GM23338 (cell line): ENCODE measurements at regions not wholly inside any gene's neighbourhood (a gene's known extent, or its start where the extent isn't known, plus 50 kb on each side); places are given as distances from the start of the nearest gene placed in this dataset.

Experiments used
- ATAC-seq: fragments of 200-7000 bp; cut with Tn5 transposase; 3 replicates; pipeline ENCODE4 v1.9.1; 2020
- DNase-seq: peaks from one replicate; pipeline ENCODE4 v3.0.0-alpha.2; 2015; ENCODE audit warnings: low spot score
- H2AFZ ChIP-seq: fragments of 200-600 bp; sonication (generic); 2 replicates; pipeline ENCODE4 v1.8.0; 2016; ENCODE audit warnings: antibody characterized with exemption, mild to moderate bottlenecking, moderate library complexity
- H3F3A ChIP-seq: fragments of 200-600 bp; sonication (generic); replicated peaks from 2 replicates; pipeline ENCODE4 v1.8.0; 2017; ENCODE audit warnings: antibody characterized with exemption, mixed run types, low read depth
- H3K27ac ChIP-seq: fragments of 200-600 bp; sonication (generic); 2 replicates; pipeline ENCODE4 v1.6.1; 2016; ENCODE audit warnings: low read depth
- H3K27me3 ChIP-seq: fragments of 200-600 bp; sonication (generic); 2 replicates; pipeline ENCODE4 v1.8.0; 2016; ENCODE audit warnings: mild to moderate bottlenecking, mixed run types, moderate library complexity; ENCODE audit not compliant: insufficient read depth
- H3K36me3 ChIP-seq: fragments of 200-600 bp; sonication (generic); 2 replicates; pipeline ENCODE4 v1.8.0; 2016; ENCODE audit warnings: mild to moderate bottlenecking; ENCODE audit not compliant: insufficient read depth
- H3K4me1 ChIP-seq: fragments of 200-600 bp; sonication (generic); 2 replicates; pipeline ENCODE4 v1.8.0; 2016; ENCODE audit warnings: mild to moderate bottlenecking, moderate library complexity; ENCODE audit not compliant: insufficient read depth
- H3K4me2 ChIP-seq: fragments of 200-600 bp; sonication (generic); 2 replicates; pipeline ENCODE4 v1.7.1; 2017; ENCODE audit warnings: mixed run types
- H3K4me3 ChIP-seq: fragments of 200-600 bp; sonication (generic); 2 replicates; pipeline ENCODE4 v1.6.1; 2016; ENCODE audit warnings: mixed run types
- H3K79me2 ChIP-seq: fragments of 200-600 bp; sonication (generic); replicated peaks from 2 replicates; pipeline ENCODE4 v1.8.0; 2017; ENCODE audit warnings: mild to moderate bottlenecking; ENCODE audit not compliant: insufficient read depth
- H3K9me2 ChIP-seq: fragments of 200-600 bp; sonication (generic); 2 replicates; pipeline ENCODE4 v1.8.0; 2017; ENCODE audit not compliant: insufficient read depth
- H4K20me1 ChIP-seq: fragments of 200-600 bp; sonication (generic); replicated peaks from 2 replicates; pipeline ENCODE4 v1.8.0; 2017; ENCODE audit warnings: mild to moderate bottlenecking; ENCODE audit not compliant: insufficient read depth
- H3K27ac Mint-ChIP-seq: 2 replicates; pipeline ENCODE4 v1.8.0; 2020; ENCODE audit warnings: inconsistent platforms, mild to moderate bottlenecking, moderate library complexity, mixed read lengths
- H3K27me3 Mint-ChIP-seq: 3 replicates; pipeline ENCODE4 v1.8.0; 2022; ENCODE audit warnings: low read depth, mild to moderate bottlenecking, moderate library complexity, mixed read lengths, inconsistent platforms; ENCODE audit not compliant: insufficient read depth, poor library complexity
- H3K36me3 Mint-ChIP-seq: 3 replicates; pipeline ENCODE4 v1.8.0; 2021; ENCODE audit warnings: low read depth, mild to moderate bottlenecking, inconsistent platforms, moderate library complexity, mixed read lengths
- H3K4me1 Mint-ChIP-seq: 3 replicates; pipeline ENCODE4 v1.8.0; 2020; ENCODE audit warnings: mild to moderate bottlenecking, inconsistent platforms, mixed read lengths
- H3K4me3 Mint-ChIP-seq: 3 replicates; pipeline ENCODE4 v1.8.0; 2021; ENCODE audit warnings: moderate library complexity, mild to moderate bottlenecking, inconsistent platforms, mixed read lengths
- H3K9me3 Mint-ChIP-seq: 3 replicates; pipeline ENCODE4 v1.8.0; 2020; ENCODE audit warnings: moderate library complexity, mild to moderate bottlenecking, inconsistent platforms, mixed read lengths
- NANOG ChIP-seq: IDR thresholded peaks from 2 replicates; pipeline ENCODE4 v1.6.1; 2016; ENCODE audit warnings: antibody characterized with exemption, borderline replicate concordance
- ZNF114 ChIP-seq: fragments of 250-450 bp; sonication (Bioruptor Pico); IDR thresholded peaks from 2 replicates; pipeline ENCODE4 v1.5.0; 2020; ENCODE audit warnings: mild to moderate bottlenecking, moderate library complexity
- ZNF331 ChIP-seq: fragments of 250-450 bp; sonication (Bioruptor Pico); IDR thresholded peaks from 2 replicates; pipeline ENCODE4 v1.5.0; 2020; ENCODE audit warnings: low read depth, mild to moderate bottlenecking, moderate library complexity
- TF ChIP-seq, protein P1 (sequence below): fragments of 250-450 bp; sonication (Bioruptor Pico); IDR thresholded peaks from 2 replicates; pipeline ENCODE4 v1.5.0; 2020; ENCODE audit warnings: mild to moderate bottlenecking, moderate library complexity

DNA sequence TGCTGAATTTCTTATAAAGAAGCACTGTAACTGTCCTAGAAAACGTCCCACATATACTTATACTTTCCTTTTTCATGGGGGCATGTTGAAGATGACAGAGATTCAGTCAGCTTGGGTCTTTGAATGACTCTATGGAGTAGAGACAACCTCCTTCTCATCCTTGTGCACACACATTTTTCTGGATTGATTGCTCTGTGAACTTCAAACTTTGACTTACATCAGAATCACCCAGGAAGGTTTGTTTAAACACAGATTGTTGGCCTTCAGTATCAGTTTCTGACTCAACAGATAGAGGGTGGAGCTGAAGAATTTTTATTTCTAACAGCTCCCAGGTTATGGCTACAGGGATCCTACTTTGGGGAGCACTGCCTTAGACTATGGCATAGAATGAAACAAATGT is 97.6 kb upstream of the DGKB start (continued):
- TF ChIP-seq, protein P1, sequence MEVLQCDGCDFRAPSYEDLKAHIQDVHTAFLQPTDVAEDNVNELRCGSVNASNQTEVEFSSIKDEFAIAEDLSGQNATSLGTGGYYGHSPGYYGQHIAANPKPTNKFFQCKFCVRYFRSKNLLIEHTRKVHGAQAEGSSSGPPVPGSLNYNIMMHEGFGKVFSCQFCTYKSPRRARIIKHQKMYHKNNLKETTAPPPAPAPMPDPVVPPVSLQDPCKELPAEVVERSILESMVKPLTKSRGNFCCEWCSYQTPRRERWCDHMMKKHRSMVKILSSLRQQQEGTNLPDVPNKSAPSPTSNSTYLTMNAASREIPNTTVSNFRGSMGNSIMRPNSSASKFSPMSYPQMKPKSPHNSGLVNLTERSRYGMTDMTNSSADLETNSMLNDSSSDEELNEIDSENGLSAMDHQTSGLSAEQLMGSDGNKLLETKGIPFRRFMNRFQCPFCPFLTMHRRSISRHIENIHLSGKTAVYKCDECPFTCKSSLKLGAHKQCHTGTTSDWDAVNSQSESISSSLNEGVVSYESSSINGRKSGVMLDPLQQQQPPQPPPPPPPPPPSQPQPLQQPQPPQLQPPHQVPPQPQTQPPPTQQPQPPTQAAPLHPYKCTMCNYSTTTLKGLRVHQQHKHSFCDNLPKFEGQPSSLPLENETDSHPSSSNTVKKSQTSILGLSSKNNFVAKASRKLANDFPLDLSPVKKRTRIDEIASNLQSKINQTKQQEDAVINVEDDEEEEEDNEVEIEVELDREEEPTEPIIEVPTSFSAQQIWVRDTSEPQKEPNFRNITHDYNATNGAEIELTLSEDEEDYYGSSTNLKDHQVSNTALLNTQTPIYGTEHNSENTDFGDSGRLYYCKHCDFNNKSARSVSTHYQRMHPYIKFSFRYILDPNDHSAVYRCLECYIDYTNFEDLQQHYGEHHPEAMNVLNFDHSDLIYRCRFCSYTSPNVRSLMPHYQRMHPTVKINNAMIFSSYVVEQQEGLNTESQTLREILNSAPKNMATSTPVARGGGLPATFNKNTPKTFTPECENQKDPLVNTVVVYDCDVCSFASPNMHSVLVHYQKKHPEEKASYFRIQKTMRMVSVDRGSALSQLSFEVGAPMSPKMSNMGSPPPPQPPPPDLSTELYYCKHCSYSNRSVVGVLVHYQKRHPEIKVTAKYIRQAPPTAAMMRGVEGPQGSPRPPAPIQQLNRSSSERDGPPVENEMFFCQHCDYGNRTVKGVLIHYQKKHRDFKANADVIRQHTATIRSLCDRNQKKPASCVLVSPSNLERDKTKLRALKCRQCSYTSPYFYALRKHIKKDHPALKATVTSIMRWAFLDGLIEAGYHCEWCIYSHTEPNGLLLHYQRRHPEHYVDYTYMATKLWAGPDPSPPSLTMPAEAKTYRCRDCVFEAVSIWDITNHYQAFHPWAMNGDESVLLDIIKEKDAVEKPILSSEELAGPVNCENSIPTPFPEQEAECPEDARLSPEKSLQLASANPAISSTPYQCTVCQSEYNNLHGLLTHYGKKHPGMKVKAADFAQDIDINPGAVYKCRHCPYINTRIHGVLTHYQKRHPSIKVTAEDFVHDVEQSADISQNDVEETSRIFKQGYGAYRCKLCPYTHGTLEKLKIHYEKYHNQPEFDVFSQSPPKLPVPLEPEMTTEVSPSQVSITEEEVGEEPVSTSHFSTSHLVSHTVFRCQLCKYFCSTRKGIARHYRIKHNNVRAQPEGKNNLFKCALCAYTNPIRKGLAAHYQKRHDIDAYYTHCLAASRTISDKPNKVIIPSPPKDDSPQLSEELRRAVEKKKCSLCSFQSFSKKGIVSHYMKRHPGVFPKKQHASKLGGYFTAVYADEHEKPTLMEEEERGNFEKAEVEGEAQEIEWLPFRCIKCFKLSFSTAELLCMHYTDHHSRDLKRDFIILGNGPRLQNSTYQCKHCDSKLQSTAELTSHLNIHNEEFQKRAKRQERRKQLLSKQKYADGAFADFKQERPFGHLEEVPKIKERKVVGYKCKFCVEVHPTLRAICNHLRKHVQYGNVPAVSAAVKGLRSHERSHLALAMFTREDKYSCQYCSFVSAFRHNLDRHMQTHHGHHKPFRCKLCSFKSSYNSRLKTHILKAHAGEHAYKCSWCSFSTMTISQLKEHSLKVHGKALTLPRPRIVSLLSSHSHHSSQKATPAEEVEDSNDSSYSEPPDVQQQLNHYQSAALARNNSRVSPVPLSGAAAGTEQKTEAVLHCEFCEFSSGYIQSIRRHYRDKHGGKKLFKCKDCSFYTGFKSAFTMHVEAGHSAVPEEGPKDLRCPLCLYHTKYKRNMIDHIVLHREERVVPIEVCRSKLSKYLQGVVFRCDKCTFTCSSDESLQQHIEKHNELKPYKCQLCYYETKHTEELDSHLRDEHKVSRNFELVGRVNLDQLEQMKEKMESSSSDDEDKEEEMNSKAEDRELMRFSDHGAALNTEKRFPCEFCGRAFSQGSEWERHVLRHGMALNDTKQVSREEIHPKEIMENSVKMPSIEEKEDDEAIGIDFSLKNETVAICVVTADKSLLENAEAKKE (CRISPR knock-in tag), result no peak
- TF ChIP-seq ZNF114 (CRISPR knock-in tag), result no peak

DNA sequence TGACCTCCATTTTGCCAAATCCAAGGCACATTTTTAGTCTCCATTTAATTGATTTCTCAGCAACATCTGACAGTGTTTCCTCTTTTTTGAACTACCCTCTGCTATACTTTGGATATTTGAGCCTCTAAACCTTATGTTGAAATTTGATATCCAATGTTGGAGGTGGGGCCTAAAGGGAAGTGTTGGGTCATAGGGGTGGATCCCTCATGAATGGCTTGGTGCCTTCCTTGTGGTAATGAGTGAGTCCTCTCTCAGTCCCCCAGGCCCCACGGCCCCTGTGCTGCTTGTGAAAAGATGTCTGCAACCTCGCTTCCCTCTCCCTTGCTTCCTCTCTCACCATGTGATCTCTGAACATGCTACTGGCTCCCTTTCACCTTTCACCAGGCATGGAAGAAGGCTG is 96.8 kb upstream of the DGKB start:
- Histone ChIP-seq H3K9me2 (peaks cover 8% of the 10 kb centered on the region), H3F3A (no peaks in the 10 kb centered on the region), H2AFZ (peak overlapping the region; percentile 23; the same call in 1 of the 2 replicates), H3K27ac (no peak overlapping the region), H3K4me3 (no peak overlapping the region), H3K36me3 (no peaks in the 10 kb centered on the region), H4K20me1 (no peaks in the 10 kb centered on the region), H3K27me3 (no peaks in the 10 kb centered on the region), H3K4me2 (no peak overlapping the region), H3K4me1 (no peaks in the 10 kb centered on the region), H3K79me2 (no peaks in the 10 kb centered on the region)
- DNase-seq (no peak), ATAC-seq (no peak)
- no peaks in the 10 kb centered on the region for H3K4me1 Mint-ChIP-seq
- TF ChIP-seq ZNF331 (no peak), NANOG (no peak)
- TF ChIP-seq, protein P1 (CRISPR knock-in tag), result no peak
- H3K36me3 Mint-ChIP-seq, result no peaks in the 10 kb centered on the region
- H3K9me3 Mint-ChIP-seq, result no peaks in the 10 kb centered on the region
- peaks cover 2% of the 10 kb centered on the region for H3K27me3 Mint-ChIP-seq
- H3K4me3 Mint-ChIP-seq, result no peak overlapping the region
- H3K27ac Mint-ChIP-seq, result no peak overlapping the region; the same call in 1 of the 2 replicates
